NOMO-1 (cell line): ENCODE measurements at regions not wholly inside any gene's neighbourhood (a gene's known extent, or its start where the extent isn't known, plus 50 kb on each side); places are given as distances from the start of the nearest gene placed in this dataset.
"Not testable (repeated sequence)": the region's sequence is repeated elsewhere in the genome, so short reads cannot be mapped to it uniquely, and the experiment has no call there.

Source experiments
- DNase-seq, 2 experiments: peaks; one replicate each; lab custom pipeline; 2025; ENCODE audit not compliant: unreplicated experiment in 2 of 2; lab: John Stamatoyannopoulos, UW

GRCh38 chr1:213572912-213573647 is 414.7 kb upstream of the PROX1 start:
- DNase-seq: no peak

GRCh38 chr1:213573648-213574009 is 414.1 kb upstream of the PROX1 start:
- no peak for DNase-seq

- DNase-seq: no peak
Measured at GRCh38 chr1:213582976-213583567, 404.7 kb upstream of the PROX1 start.

- no peak for DNase-seq
Measured at GRCh38 chr1:213584272-213584671, 403.5 kb upstream of the PROX1 start.

- DNase-seq: no peak
Measured at GRCh38 chr1:213585402-213585801, 402.4 kb upstream of the PROX1 start.

- DNase-seq: no peak
Measured at GRCh38 chr1:213585959-213586586, 401.7 kb upstream of the PROX1 start.

GRCh38 chr1:213586587-213586972 is 401.2 kb upstream of the PROX1 start:
- no peak for DNase-seq

- no peak for DNase-seq
Measured at GRCh38 chr1:213596729-213597128, 391.0 kb upstream of the PROX1 start.

GRCh38 chr1:213598263-213598662 is 389.5 kb upstream of the PROX1 start:
- DNase-seq: no peak

- no peak for DNase-seq
Measured at GRCh38 chr1:213600879-213601278, 386.9 kb upstream of the PROX1 start.

GRCh38 chr1:213601705-213602104 is 386.1 kb upstream of the PROX1 start:
- DNase-seq: not testable (repeated sequence)

- DNase-seq: no peak
Measured at GRCh38 chr1:213602796-213603486, 384.8 kb upstream of the PROX1 start.

- no peak for DNase-seq
Measured at GRCh38 chr1:213604477-213604876, 383.3 kb upstream of the PROX1 start.

- no peak for DNase-seq
Measured at GRCh38 chr1:213605732-213606131, 382.0 kb upstream of the PROX1 start.

GRCh38 chr1:213606252-213606820 is 381.4 kb upstream of the PROX1 start:
- no peak for DNase-seq

- no peak for DNase-seq
Measured at GRCh38 chr1:213613549-213613948, 374.2 kb upstream of the PROX1 start.

GRCh38 chr1:213615226-213615916 is 372.4 kb upstream of the PROX1 start:
- DNase-seq: no peak

- DNase-seq: no peak
Measured at GRCh38 chr1:213617133-213617532, 370.6 kb upstream of the PROX1 start.

GRCh38 chr1:213618094-213618493 is 369.7 kb upstream of the PROX1 start:
- DNase-seq: no peak

GRCh38 chr1:213619026-213619425 is 368.7 kb upstream of the PROX1 start:
- DNase-seq: no peak

- DNase-seq: no peak
Measured at GRCh38 chr1:213621077-213621476, 366.7 kb upstream of the PROX1 start.
